GM11168 (cell line): ENCODE measurements at regions not wholly inside any gene's neighbourhood (a gene's known extent, or its start where the extent isn't known, plus 50 kb on each side); places are given as distances from the start of the nearest gene placed in this dataset.
"Not testable (repeated sequence)": the region's sequence is repeated elsewhere in the genome, so short reads cannot be mapped to it uniquely, and the experiment has no call there.

Source experiments
- in situ Hi-C: fragments of 300-500 bp; cut with MboI; formaldehyde crosslinking; loops from one replicate; pipeline ENCODE4 v1.12.0; 2022; ENCODE audit warnings: low sequenced_read_pairs; ENCODE audit not compliant: unreplicated experiment

GRCh38 chr7:24392774-24393173 lies 108.8 kb downstream of the NPY start:
- in situ Hi-C loops, result no loop called here

GRCh38 chr7:24395512-24395911 lies 111.5 kb downstream of the NPY start:
- in situ Hi-C loops, result no loop called here

- in situ Hi-C loops, result not testable (repeated sequence)
These were observed 112.4 kb downstream of the NPY start for GRCh38 chr7:24396387-24396786.

GRCh38 chr7:24401628-24402593 lies 117.9 kb downstream of the NPY start:
- in situ Hi-C loops, result no loop called here

- in situ Hi-C loops, result no loop called here
These were observed 118.7 kb downstream of the NPY start for GRCh38 chr7:24402655-24403054.

GRCh38 chr7:24403557-24403956 lies 119.6 kb downstream of the NPY start:
- in situ Hi-C loops, result no loop called here

GRCh38 chr7:24404315-24404714 lies 120.3 kb downstream of the NPY start:
- in situ Hi-C loops, result no loop called here

GRCh38 chr7:24405002-24405401 lies 121.0 kb downstream of the NPY start:
- in situ Hi-C loops, result no loop called here

- in situ Hi-C loops, result no loop called here
These were observed 122.2 kb downstream of the NPY start for GRCh38 chr7:24406053-24406788.

- in situ Hi-C loops, result no loop called here
These were observed 122.9 kb downstream of the NPY start for GRCh38 chr7:24406789-24407299.

GRCh38 chr7:24407965-24408364 lies 124.0 kb downstream of the NPY start:
- in situ Hi-C loops, result no loop called here

GRCh38 chr7:24408798-24409430 lies 124.9 kb downstream of the NPY start:
- in situ Hi-C loops, result no loop called here

- in situ Hi-C loops, result loop anchor here (10.0 kb wide), 1 partner anchor 255 kb away; no protein-coding TSS in a partner anchor
These were observed 125.5 kb downstream of the NPY start for GRCh38 chr7:24409431-24410024.

GRCh38 chr7:24411226-24411625 lies 127.2 kb downstream of the NPY start:
- in situ Hi-C loops, result loop anchor here (10.0 kb wide), 1 partner anchor 254 kb away; no protein-coding TSS in a partner anchor

GRCh38 chr7:24417526-24418120 lies 133.6 kb downstream of the NPY start:
- in situ Hi-C loops, result loop anchor here (10.0 kb wide), 1 partner anchor 247 kb away; no protein-coding TSS in a partner anchor

GRCh38 chr7:24419077-24419476 lies 135.1 kb downstream of the NPY start:
- in situ Hi-C loops, result loop anchor here (10.0 kb wide), 1 partner anchor 246 kb away; no protein-coding TSS in a partner anchor

- in situ Hi-C loops, result loop anchor here (10.0 kb wide), 1 partner anchor 245 kb away; no protein-coding TSS in a partner anchor
These were observed 135.5 kb downstream of the NPY start for GRCh38 chr7:24419511-24419910.

GRCh38 chr7:24422441-24423010 lies 138.5 kb downstream of the NPY start:
- in situ Hi-C loops, result no loop called here

- in situ Hi-C loops, result no loop called here
These were observed 141.7 kb downstream of the NPY start for GRCh38 chr7:24425664-24426063.
